Endodermal cell (in vitro differentiated cells): ENCODE measurements at regions not wholly inside any gene's neighbourhood (a gene's known extent, or its start where the extent isn't known, plus 50 kb on each side); places are given as distances from the start of the nearest gene placed in this dataset.

Experiments used
- DNase-seq: peaks from one replicate; pipeline ENCODE4 v3.0.0-alpha.2; 2017
- H3K27ac ChIP-seq: 2 replicates; pipeline ENCODE4 v1.5.1; 2013; ENCODE audit warnings: mild to moderate bottlenecking, low read depth, low read length, moderate library complexity
- H3K27me3 ChIP-seq: 2 replicates; pipeline ENCODE4 v1.6.1; 2013; ENCODE audit warnings: mild to moderate bottlenecking, low read length, moderate library complexity; ENCODE audit not compliant: insufficient read depth, control insufficient read depth, poor library complexity, severe bottlenecking
- H3K36me3 ChIP-seq: 2 replicates; pipeline ENCODE4 v1.7.0; 2013; ENCODE audit warnings: mild to moderate bottlenecking, low read length, moderate library complexity; ENCODE audit not compliant: control insufficient read depth, insufficient read depth
- H3K4me1 ChIP-seq: one replicate; pipeline ENCODE4 v1.7.0; 2013; ENCODE audit warnings: low read length; ENCODE audit not compliant: control insufficient read depth, insufficient read depth
- H3K4me3 ChIP-seq: 2 replicates; pipeline ENCODE4 v1.5.1; 2013; ENCODE audit warnings: mild to moderate bottlenecking, low read length, moderate library complexity
- H3K9ac ChIP-seq: 2 replicates; pipeline ENCODE4 v1.6.1; 2013; ENCODE audit warnings: mild to moderate bottlenecking, low read length, moderate library complexity; ENCODE audit not compliant: poor library complexity, severe bottlenecking; ENCODE audit errors: extremely low read depth
- H3K9me3 ChIP-seq: 2 replicates; pipeline ENCODE4 v1.6.1; 2013; ENCODE audit warnings: mild to moderate bottlenecking, low read length, moderate library complexity; ENCODE audit not compliant: control insufficient read depth
- H3K27ac Mint-ChIP-seq: 2 replicates; pipeline ENCODE4 v1.8.0; 2020; ENCODE audit warnings: mixed read lengths
- H3K27me3 Mint-ChIP-seq: 2 replicates; pipeline ENCODE4 v1.8.0; 2021; ENCODE audit warnings: mild to moderate bottlenecking, mixed read lengths; ENCODE audit not compliant: insufficient read depth
- H3K36me3 Mint-ChIP-seq: 2 replicates; pipeline ENCODE4 v1.8.0; 2020; ENCODE audit warnings: low read depth, mixed read lengths
- H3K4me1 Mint-ChIP-seq: 2 replicates; pipeline ENCODE4 v1.8.0; 2020; ENCODE audit warnings: mixed read lengths
- H3K4me3 Mint-ChIP-seq: 2 replicates; pipeline ENCODE4 v1.8.0; 2020; ENCODE audit warnings: mild to moderate bottlenecking, moderate library complexity, mixed read lengths
- H3K9me3 Mint-ChIP-seq: 2 replicates; pipeline ENCODE4 v1.8.0; 2020; ENCODE audit warnings: mild to moderate bottlenecking, mixed read lengths
- CTCF ChIP-seq: fragments of 200-600 bp; sonication (generic); conservative IDR thresholded peaks from 2 replicates; pipeline ENCODE4 v1.5.0; 2021; ENCODE audit warnings: antibody characterized with exemption, mild to moderate bottlenecking
- WGBS, 2 experiments: methylation state at CpG; one replicate each; pipeline versions ENCODE4 v1.1.5 to v1.1.7; 2013; ENCODE audit warnings: missing lambda C conversion rate in 2 of 2, mixed read lengths in 1 of 2; ENCODE audit not compliant: insufficient coverage in 1 of 2, insufficient read length in 1 of 2; 5-methylcytosine and 5-hydroxymethylcytosine counted together

- no peak for TF ChIP-seq CTCF
- Histone ChIP-seq H3K36me3 (no peaks in the 10 kb centered on the region), H3K9me3 (no peaks in the 10 kb centered on the region), H3K27ac (no peak overlapping the region), H3K9ac (no peak overlapping the region), H3K4me1 (no peaks in the 10 kb centered on the region), H3K4me3 (no peak overlapping the region), H3K27me3 (no peaks in the 10 kb centered on the region)
- no peaks in the 10 kb centered on the region for H3K27me3 Mint-ChIP-seq
- H3K4me1 Mint-ChIP-seq, result no peaks in the 10 kb centered on the region
- no peak overlapping the region for H3K4me3 Mint-ChIP-seq
- no peak overlapping the region for H3K27ac Mint-ChIP-seq
- H3K36me3 Mint-ChIP-seq, result no peaks in the 10 kb centered on the region
- no peaks in the 10 kb centered on the region for H3K9me3 Mint-ChIP-seq
- 91 to 100% methylated on average over 2 to 3 of the region's 3 CpGs for WGBS, 2 experiments
- no peak for DNase-seq
Measured at GRCh38 chr21:15192243-15192642, 127.4 kb upstream of the NRIP1 start.

- DNase-seq, result no peak
- Histone ChIP-seq H3K27me3 (no peaks in the 10 kb centered on the region), H3K36me3 (no peaks in the 10 kb centered on the region), H3K27ac (no peak overlapping the region), H3K4me3 (no peak overlapping the region), H3K9me3 (no peaks in the 10 kb centered on the region), H3K9ac (no peak overlapping the region), H3K4me1 (no peaks in the 10 kb centered on the region)
- Mint-ChIP-seq H3K9me3 (no peaks in the 10 kb centered on the region), H3K27me3 (no peaks in the 10 kb centered on the region), H3K27ac (no peak overlapping the region), H3K4me3 (no peak overlapping the region), H3K4me1 (peaks cover 3% of the 10 kb centered on the region), H3K36me3 (no peaks in the 10 kb centered on the region)
- no peak for TF ChIP-seq CTCF
- 92 to 97% methylated on average over 3 of the region's 3 CpGs for WGBS, 2 experiments
Measured at GRCh38 chr21:15193937-15194336, 129.1 kb upstream of the NRIP1 start.

- H3K27ac ChIP-seq, result no peak overlapping the region
- no peak overlapping the region for H3K9ac ChIP-seq
- H3K27me3 ChIP-seq, result no peaks in the 10 kb centered on the region
- Mint-ChIP-seq H3K9me3 (no peaks in the 10 kb centered on the region), H3K36me3 (no peaks in the 10 kb centered on the region), H3K4me3 (no peak overlapping the region), H3K4me1 (peaks cover 3% of the 10 kb centered on the region), H3K27ac (no peak overlapping the region), H3K27me3 (no peaks in the 10 kb centered on the region)
- 92 to 100% methylated on average over 2 of the region's 2 CpGs for WGBS, 2 experiments
- TF ChIP-seq CTCF, result no peak
- no peak overlapping the region for H3K4me3 ChIP-seq
- no peak for DNase-seq
- no peaks in the 10 kb centered on the region for H3K9me3 ChIP-seq
- peaks cover 2% of the 10 kb centered on the region for H3K4me1 ChIP-seq
- H3K36me3 ChIP-seq, result no peaks in the 10 kb centered on the region
Measured at GRCh38 chr21:15195104-15195503, 130.3 kb upstream of the NRIP1 start.
